ENCODE measurements at regions not wholly inside any gene's neighbourhood (a gene's known extent, or its start where the extent isn't known, plus 50 kb on each side); places are given as distances from the start of the nearest gene placed in this dataset.

DNA sequence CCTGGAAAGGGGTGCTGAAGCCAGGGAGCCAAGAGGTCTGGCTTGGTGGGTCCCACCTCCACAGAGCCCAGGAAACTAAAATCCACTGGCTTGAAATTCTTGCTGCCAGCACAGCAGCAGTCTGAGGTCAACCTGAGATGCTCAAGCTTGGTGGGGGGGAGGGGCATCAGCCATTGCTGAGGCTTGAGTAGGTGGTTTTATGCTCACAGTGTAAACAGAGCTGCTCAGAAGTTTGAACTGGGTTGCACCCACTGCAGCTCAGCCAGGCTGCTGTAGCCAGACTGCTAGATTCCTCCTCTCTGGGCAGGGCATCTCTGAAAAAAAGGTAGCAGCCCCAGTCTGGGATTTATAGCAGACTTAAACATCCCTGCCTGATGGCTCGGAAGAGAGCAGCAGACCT is 55.5 kb upstream of the FBXL17 start:
- FAIRE-seq = no peak

DNA sequence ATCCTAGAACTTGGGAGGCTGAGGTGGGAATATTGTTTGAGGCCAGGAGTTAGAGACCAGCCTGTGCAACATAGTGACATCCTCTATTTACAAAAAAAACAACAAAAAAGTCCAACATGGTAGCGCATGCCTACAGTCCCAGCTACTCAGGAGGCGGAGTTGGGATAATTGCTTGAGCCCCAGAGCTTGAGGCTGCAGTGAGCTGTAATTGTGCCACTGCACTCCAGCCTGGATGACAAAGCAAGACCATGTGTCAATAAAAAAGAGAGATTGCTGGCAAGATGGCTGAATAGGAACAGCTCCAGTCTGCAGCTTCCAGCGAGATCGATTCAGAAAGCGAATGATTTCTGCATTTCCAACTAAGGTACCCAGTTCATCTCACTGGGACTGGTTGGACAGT is 54.8 kb upstream of the FBXL17 start:
- no peak for FAIRE-seq

DNA sequence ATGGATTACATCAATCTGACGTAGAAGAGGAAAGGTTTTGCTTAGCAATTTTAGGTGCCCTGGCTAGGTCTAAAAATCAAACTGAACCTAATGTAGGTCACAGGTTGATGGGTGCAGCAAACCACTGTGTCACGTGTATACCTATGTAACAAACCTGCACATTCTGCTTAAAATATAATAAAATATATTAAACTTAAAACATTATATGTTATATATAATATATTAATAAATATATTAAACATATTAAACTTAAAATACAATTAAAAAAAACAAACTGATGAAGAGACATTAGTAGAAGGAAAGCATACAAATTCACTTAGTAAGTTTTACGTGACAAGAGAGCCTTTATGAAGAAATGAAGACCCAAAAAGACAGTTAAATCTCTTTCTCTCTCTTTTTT is 51.7 kb upstream of the FBXL17 start:
- FAIRE-seq = no peak

DNA sequence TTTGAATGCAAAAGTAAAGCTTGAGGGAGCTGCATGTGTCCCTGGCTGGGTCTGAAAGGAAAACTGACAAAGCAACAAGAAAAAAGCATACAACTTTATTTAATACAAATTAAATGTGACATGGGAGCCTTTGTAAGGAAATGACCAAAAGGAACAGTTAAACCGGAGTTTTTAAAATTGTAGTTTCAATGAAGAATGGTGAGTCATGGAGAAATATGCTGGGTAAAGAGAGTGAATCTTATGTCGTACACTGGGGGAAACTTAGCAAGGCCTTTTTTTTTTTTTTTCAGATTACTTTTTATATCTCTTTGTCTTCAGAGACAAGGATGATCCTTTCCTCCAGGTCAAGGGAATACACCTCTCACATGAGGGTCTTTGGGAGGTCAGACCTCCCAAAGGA is 50.1 kb upstream of the FBXL17 start:
- FAIRE-seq = no peak
